Breast epithelium (tissue), 4 donors: ENCODE measurements at regions not wholly inside any gene's neighbourhood (a gene's known extent, or its start where the extent isn't known, plus 50 kb on each side); places are given as distances from the start of the nearest gene placed in this dataset.

Experiments used
- DNase-seq, 2 donors: peaks; one replicate each; pipeline ENCODE4 v3.0.0-alpha.2; 2019; ENCODE audit warnings: low spot score in 2 of 2
- H3K27ac ChIP-seq, 2 donors: fragments of 200-600 bp; sonication (generic) in 1 of 2; one replicate each; pipeline ENCODE4 v1.5.1; 2016 to 2019; ENCODE audit warnings: mild to moderate bottlenecking in 1 of 2
- H3K27me3 ChIP-seq, 2 donors: fragments of 200-600 bp; sonication (generic) in 1 of 2; one replicate each; pipeline versions ENCODE4 v1.5.1 to v1.6.0; 2017 to 2019; ENCODE audit warnings: control low read depth in 1 of 2, mild to moderate bottlenecking in 1 of 2
- H3K36me3 ChIP-seq: fragments of 200-600 bp; one replicate; pipeline ENCODE4 v1.5.1; 2019
- H3K4me1 ChIP-seq, 2 donors: fragments of 200-600 bp; sonication (generic); one replicate each; pipeline ENCODE4 v1.5.1; 2016 to 2019; ENCODE audit warnings: control low read depth in 1 of 2
- H3K4me3 ChIP-seq, 3 donors: fragments of 200-600 bp; sonication (generic); 1 replicate in 2 of 3; 2 replicates in 1 of 3; pipeline ENCODE4 v1.5.1; 2016 to 2019; ENCODE audit warnings: mild to moderate bottlenecking in 3 of 3, moderate library complexity in 2 of 3
- H3K9me3 ChIP-seq, 2 donors: fragments of 200-600 bp; sonication (generic) in 1 of 2; one replicate each; pipeline ENCODE4 v1.5.1; 2016 to 2019; ENCODE audit warnings: control low read depth in 1 of 2
- CTCF ChIP-seq, 3 donors: fragments of 450-650 bp; IDR thresholded peaks; one replicate each; pipeline ENCODE4 v1.5.1; 2016 to 2017; ENCODE audit warnings: antibody characterized with exemption in 3 of 3, mild to moderate bottlenecking in 3 of 3, moderate library complexity in 3 of 3
- POLR2A ChIP-seq: fragments of 450-650 bp; IDR thresholded peaks from one replicate; pipeline ENCODE4 v1.6.1; 2016; ENCODE audit warnings: antibody characterized with exemption, mild to moderate bottlenecking, moderate library complexity
- POLR2AphosphoS5 ChIP-seq, 3 donors: sonication (generic); formaldehyde crosslinking; IDR thresholded peaks; one replicate each; pipeline ENCODE4 v1.6.1; 2017; ENCODE audit warnings: antibody characterized with exemption in 3 of 3
- intact Hi-C: fragments of 100-400 bp; cut with DNase I; formaldehyde crosslinking; loops from one replicate; pipeline ENCODE4 v1.15.1; 2023; ENCODE audit warnings: low total_unique reads

- Histone ChIP-seq H3K27me3 (peaks cover 0 to 29% of the 10 kb centered on the region in 2 donors), H3K36me3 (no peaks in the 10 kb centered on the region), H3K9me3 (no peaks in the 10 kb centered on the region), H3K4me1 (no peaks in the 10 kb centered on the region), H3K27ac (no peak overlapping the region), H3K4me3 (no peak overlapping the region)
- intact Hi-C loops, result no loop called here
- no peak for DNase-seq
- TF ChIP-seq POLR2A (no peak), POLR2AphosphoS5 (IDR thresholded peaks at IDR 0.05) (no peak), CTCF (IDR thresholded peaks at IDR 0.05) (no peak)
These were observed 196.7 kb upstream of the FOXF1 start for GRCh38 chr16:86313631-86314030.

- no peak overlapping the region for H3K4me3 ChIP-seq
- H3K36me3 ChIP-seq, result no peaks in the 10 kb centered on the region
- DNase-seq, result no peak
- no peaks in the 10 kb centered on the region for H3K4me1 ChIP-seq
- H3K27me3 ChIP-seq, result peaks cover 0 to 31% of the 10 kb centered on the region in 2 donors
- no peak overlapping the region for H3K27ac ChIP-seq
- no peak for TF ChIP-seq CTCF (IDR thresholded peaks at IDR 0.05)
- TF ChIP-seq POLR2AphosphoS5 (IDR thresholded peaks at IDR 0.05), result no peak
- no peak for TF ChIP-seq POLR2A
- no peaks in the 10 kb centered on the region for H3K9me3 ChIP-seq
- intact Hi-C loops, result no loop called here
These were observed 195.8 kb upstream of the FOXF1 start for GRCh38 chr16:86314402-86315025.

- Histone ChIP-seq H3K4me1 (no peaks in the 10 kb centered on the region), H3K27me3 (peaks cover 0 to 39% of the 10 kb centered on the region in 2 donors), H3K4me3 (no peak overlapping the region), H3K27ac (no peak overlapping the region), H3K36me3 (no peaks in the 10 kb centered on the region), H3K9me3 (no peaks in the 10 kb centered on the region)
- TF ChIP-seq POLR2AphosphoS5 (IDR thresholded peaks at IDR 0.05) (no peak), CTCF (IDR thresholded peaks at IDR 0.05) (no peak), POLR2A (no peak)
- DNase-seq, result no peak
- intact Hi-C loops, result no loop called here
These were observed 193.1 kb upstream of the FOXF1 start for GRCh38 chr16:86316967-86317812.

- DNase-seq, result no peak
- H3K36me3 ChIP-seq, result no peaks in the 10 kb centered on the region
- intact Hi-C loops, result no loop called here
- H3K4me1 ChIP-seq, result no peaks in the 10 kb centered on the region
- H3K9me3 ChIP-seq, result no peaks in the 10 kb centered on the region
- no peak for TF ChIP-seq POLR2A
- no peak for TF ChIP-seq POLR2AphosphoS5 (IDR thresholded peaks at IDR 0.05)
- TF ChIP-seq CTCF (IDR thresholded peaks at IDR 0.05), result no peak
- H3K27me3 ChIP-seq, result peaks cover 0 to 43% of the 10 kb centered on the region in 2 donors
- no peak overlapping the region for H3K27ac ChIP-seq
- H3K4me3 ChIP-seq, result no peak overlapping the region
These were observed 192.3 kb upstream of the FOXF1 start for GRCh38 chr16:86317813-86318650.
